Mucosa of gallbladder (tissue), 1 donor: ENCODE measurements at regions not wholly inside any gene's neighbourhood (a gene's known extent, or its start where the extent isn't known, plus 50 kb on each side); places are given as distances from the start of the nearest gene placed in this dataset.

Source experiments
- DNase-seq: peaks from one replicate; pipeline ENCODE4 v3.0.0-alpha.2; 2020; ENCODE audit warnings: low spot score
- donor health status: DM: no; HTN: no; CAD: no.

- DNase-seq: no peak
These were observed 164.0 kb upstream of the RAD23B start for GRCh38 chr9:107118863-107119624.

- peak; percentile 57 for DNase-seq
These were observed 163.3 kb upstream of the RAD23B start for GRCh38 chr9:107119735-107120134.

GRCh38 chr9:107123389-107123788 is 159.7 kb upstream of the RAD23B start:
- no peak for DNase-seq

GRCh38 chr9:107127608-107128007 is 155.5 kb upstream of the RAD23B start:
- no peak for DNase-seq

GRCh38 chr9:107131108-107131799 is 151.8 kb upstream of the RAD23B start:
- DNase-seq: no peak

- no peak for DNase-seq
These were observed 146.8 kb upstream of the RAD23B start for GRCh38 chr9:107136296-107136695.

GRCh38 chr9:107137495-107138202 is 145.4 kb upstream of the RAD23B start:
- DNase-seq: no peak

- DNase-seq: peak; percentile 43
These were observed 144.7 kb upstream of the RAD23B start for GRCh38 chr9:107138261-107138992.

GRCh38 chr9:107141967-107142366 is 141.1 kb upstream of the RAD23B start:
- no peak for DNase-seq

- no peak for DNase-seq
These were observed 140.6 kb upstream of the RAD23B start for GRCh38 chr9:107142430-107142829.

- DNase-seq: no peak
These were observed 140.0 kb upstream of the RAD23B start for GRCh38 chr9:107142896-107143603.

- DNase-seq: no peak
These were observed 138.6 kb upstream of the RAD23B start for GRCh38 chr9:107144475-107144874.

- DNase-seq: no peak
These were observed 135.9 kb upstream of the RAD23B start for GRCh38 chr9:107147134-107147533.

- no peak for DNase-seq
These were observed 134.9 kb upstream of the RAD23B start for GRCh38 chr9:107148216-107148615.

- no peak for DNase-seq
These were observed 133.3 kb upstream of the RAD23B start for GRCh38 chr9:107149756-107150155.

GRCh38 chr9:107153336-107153735 is 129.7 kb upstream of the RAD23B start:
- DNase-seq: no peak

- DNase-seq: no peak
These were observed 128.8 kb upstream of the RAD23B start for GRCh38 chr9:107154291-107154690.

- DNase-seq: no peak
These were observed 128.3 kb upstream of the RAD23B start for GRCh38 chr9:107154766-107155165.

GRCh38 chr9:107155244-107155817 is 127.7 kb upstream of the RAD23B start:
- no peak for DNase-seq

- DNase-seq: no peak
These were observed 124.8 kb upstream of the RAD23B start for GRCh38 chr9:107158321-107158720.

- no peak for DNase-seq
These were observed 121.7 kb upstream of the RAD23B start for GRCh38 chr9:107161338-107161737.
